ENCODE measurements at regions not wholly inside any gene's neighbourhood (a gene's known extent, or its start where the extent isn't known, plus 50 kb on each side); places are given as distances from the start of the nearest gene placed in this dataset.
"Not testable (repeated sequence)": the region's sequence is repeated elsewhere in the genome, so short reads cannot be mapped to it uniquely, and the experiment has no call there.

DNA sequence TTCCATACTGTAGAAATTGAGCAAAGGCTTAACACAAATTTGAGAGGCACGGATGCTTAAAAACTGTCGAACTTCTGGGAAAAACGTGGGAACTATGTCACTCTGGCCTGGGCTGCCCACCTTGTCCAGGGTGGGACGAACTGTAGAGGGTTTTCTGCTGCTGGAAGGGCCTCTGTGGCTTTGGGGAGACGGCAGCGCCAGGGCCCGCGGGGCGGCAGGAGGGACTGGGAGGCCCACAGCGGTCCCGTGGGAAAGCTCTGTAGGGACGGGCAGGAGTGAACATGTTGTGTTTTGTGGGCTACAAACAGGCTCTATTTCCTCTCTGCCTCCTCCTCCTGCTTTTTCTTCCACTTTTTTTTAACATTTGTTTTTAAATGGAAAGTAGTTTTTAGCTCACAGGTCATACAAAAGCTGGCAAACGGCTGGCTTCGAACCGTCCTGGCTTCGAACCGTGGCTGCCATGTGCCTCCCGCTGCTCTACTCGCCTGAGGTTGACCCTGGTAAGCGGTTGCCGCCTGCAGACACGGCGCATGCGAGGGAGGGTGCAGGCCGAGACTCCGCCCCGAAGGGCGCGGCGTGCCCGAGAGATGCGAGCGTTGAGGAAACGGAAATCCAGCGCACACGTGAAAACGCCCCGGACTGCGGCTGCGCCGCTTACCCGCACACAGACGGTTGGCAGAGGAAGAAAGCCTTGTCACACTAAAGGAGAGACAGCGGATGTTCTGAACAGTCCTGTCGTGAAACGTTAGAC lies 382.3 kb upstream of the ZFP42 start:
- DNase-seq = no peak

DNA sequence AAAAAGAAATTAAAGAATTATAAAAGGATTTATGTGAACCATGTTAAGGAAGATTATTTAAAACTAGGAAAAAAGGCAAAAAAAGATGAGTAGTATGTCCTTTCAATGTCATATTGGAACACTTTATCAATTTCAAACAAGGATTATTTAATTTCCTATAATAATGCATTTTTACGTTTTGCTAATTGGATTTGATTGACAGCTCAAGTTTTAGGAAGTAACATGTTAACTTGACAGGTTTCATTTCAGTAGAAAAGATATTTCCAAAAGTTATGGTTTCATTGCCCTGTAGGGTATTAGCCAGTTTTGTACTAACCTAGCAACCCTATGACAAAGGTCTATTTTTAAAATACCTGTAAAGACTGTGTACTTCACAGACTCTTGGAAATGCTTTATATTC lies 379.6 kb upstream of the ZFP42 start:
- no peak for DNase-seq

DNA sequence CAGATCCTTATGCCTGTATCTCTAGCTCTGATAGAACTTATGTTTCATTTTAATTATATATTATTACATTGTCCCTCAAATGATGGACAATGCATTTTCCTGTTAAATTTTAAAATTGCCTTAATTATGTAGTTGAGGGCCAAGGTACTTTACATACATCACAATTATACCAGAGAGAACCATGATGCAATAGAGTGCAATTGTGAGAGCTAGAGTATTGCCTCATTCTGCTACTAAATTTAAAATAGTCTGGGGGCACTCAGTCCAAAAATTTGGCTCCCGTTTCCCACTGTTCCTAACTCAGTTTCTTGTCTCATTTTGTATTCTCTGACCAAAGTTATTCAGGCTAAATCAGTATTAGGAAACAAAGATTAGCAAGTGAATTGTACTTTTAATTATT lies 378.5 kb upstream of the ZFP42 start:
- DNase-seq = no peak

DNA sequence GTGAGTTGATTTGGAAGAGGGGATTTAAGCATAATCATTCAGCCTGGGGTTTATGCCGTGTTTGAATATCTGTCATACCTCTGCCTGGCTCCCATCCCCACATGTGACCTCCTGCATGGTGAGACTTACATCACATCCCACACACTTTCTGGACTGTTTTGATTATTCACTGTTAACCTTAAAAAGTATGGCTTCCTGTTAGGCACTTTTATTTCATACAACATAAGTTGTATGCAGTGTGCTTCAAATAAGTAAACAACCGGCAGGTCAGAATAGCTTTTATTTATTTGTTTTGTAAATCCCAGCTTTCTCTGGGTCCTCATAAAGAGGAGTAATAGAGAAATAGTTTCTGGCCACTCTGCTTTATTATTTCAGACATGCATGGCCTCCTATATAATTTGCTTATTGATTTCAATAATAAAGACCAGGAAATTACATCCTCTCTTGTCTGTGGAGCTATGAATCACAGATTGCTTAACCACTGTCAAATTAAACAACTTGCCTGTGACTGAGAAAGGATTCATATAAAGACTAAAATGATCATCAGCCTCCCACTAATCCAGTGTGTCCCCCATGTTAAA lies 376.8 kb upstream of the ZFP42 start:
- DNase-seq = no peak

DNA sequence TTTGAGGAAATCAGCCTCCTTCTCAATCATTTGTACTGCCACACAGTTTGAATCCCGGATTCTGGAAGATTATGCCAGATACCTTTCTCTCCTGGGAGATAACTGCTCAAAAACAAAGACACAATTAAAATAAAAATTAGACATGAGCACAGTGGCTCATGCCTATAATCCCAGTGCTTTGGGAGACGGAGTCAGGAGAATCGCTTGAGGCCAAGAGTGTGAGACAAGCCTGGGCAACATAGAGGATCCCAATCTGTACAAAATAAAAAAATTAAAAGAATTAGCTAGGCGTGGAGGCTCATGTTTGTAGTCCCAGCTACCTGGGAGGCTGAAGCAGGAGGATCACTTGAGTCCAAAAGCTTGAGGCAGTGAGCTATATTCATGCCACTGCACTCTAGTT lies 376.3 kb upstream of the ZFP42 start:
- no peak for DNase-seq

DNA sequence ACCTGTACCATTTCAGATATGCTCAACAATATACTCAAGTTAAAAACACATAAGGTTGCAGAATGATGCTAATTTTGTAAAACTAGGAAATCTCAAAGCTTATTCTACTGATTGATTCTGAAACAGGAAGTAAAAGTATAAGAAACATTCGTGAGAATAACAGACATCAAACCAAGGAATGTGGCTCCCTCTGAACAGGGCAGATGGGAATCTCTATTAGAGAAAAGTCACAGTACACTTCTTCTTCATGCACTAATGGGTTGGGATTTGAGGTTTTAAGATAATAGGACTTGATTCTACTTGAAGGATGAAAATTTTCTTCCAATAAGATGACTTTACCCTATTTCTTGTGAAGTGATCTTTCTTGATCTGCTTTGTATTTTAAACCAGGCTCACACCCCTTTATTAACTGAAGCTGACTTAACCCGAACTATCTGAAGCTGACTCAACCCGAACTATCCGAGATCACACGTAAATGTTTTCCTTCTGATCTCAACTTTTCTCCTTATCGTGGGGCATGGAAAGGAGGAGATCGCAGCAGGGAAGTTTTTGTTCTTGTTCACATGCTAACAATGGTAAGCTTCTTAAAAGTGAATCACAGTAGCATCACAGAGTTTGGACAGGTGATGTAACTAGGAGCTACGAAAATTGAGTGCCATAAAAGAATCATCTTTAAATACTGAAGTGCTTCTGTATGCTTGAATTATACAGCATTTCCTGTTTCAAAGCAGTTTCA lies 363.1 kb upstream of the ZFP42 start:
- no peak for DNase-seq

DNA sequence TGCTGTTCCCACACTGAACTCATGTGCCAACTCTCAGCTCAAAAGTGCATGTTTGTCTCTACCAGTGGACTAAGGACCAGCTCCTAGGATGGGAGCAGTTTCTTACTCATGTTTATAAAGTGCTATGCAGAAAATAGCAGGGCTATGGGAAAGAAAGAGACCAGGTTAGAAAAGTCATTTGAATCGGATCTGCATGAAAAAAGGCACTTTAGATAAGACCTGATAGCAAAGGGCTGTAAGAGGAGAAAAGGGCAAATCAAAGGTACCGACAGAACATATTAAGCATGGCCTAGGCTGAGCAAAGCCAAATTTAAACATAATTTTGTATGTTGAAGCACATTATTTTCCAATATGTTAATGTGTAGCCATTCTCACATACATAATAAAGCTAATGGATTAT lies 362.3 kb upstream of the ZFP42 start:
- no peak for DNase-seq

DNA sequence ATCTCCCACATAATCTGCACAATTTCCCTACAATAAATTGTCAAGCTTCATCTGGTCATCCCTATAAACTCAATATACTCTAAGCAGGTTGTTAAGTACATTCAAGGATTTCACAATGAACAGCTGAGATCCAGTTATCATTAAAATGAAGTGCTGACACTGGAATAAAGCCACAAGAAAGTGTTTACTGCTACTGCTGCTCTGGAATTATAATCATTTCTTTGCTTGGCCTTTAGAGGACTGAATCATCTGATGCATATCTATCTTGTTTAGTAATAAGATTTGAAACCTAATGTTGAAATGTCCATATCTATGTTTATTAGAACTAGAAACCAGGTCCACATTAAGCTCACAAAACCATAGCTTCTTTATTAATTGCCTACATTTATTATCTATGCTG lies 338.6 kb upstream of the ZFP42 start:
- DNase-seq = no peak

DNA sequence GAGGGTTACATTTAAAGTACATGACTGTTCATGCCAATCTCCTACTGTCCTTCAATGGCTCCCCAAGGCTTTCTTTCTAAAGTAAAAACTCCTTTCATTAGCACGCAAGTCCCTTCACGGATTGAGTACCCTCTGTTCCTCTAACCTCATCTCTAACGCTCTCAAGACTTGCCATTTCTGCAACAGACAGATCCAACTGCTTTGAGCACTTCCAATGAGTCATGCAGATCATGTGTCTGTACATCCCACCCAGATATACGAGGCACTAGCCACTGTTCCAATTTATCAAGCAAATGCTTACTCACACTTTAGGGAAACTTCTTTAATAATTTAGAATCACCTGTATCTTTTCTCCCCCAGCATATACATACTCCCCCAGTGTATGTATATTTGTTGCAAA lies 332.5 kb upstream of the ZFP42 start:
- no peak for DNase-seq

DNA sequence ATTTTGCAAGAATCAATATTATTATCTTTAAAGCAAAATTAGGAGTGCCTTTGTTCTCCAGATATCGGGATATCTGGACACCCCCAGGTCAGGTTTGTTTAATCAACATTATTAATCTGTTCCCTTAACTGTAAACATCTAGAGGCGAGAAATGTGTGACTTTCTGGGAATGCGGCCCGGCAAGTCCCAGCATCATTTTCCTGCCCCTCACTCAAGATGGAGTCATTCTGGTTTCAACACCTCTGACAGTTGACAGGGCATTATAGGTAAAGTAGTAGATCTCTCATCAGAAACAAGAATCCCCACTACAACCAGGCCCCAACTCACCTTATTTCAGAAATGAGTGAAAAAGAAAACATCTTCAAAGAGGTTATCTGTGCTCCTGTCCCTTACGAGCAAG lies 331.6 kb upstream of the ZFP42 start:
- DNase-seq = no peak

DNA sequence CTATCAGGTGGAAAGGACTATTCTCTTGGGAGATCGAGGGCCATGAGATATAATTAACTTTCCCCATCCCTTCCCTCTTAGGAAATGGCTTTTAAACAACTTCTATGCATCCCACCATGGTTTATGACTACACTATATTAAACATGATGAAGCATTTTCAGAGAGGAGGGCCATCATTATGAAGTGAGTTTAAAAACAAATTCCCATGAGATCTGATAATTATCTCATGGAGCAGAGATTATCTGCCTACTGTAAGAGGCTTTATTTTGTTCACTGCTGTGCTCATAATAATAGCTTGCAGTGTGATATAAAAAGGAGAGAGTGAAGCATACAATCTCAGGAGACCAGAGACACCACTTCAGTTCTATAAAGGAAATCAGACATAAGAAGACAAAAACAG lies 330.5 kb upstream of the ZFP42 start:
- no peak for DNase-seq

DNA sequence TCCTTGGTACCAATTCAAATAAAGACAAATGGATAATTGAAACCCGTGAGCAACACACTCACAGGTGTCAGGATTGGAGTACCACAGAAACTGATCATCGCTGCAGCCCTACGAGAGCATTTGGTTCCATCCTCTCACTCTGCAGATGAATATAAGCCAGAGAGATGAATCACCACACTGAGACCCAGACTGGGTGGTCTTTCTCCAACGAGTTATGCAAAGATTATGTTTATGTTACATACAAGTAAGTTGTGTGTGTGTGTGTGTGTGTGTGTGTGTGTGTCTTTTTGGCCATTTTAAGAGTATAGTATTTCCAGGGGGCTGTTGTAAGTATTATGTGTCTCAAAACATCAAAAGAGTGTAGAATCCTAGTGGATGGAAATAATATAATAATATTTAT lies 329.5 kb upstream of the ZFP42 start:
- DNase-seq = no peak

DNA sequence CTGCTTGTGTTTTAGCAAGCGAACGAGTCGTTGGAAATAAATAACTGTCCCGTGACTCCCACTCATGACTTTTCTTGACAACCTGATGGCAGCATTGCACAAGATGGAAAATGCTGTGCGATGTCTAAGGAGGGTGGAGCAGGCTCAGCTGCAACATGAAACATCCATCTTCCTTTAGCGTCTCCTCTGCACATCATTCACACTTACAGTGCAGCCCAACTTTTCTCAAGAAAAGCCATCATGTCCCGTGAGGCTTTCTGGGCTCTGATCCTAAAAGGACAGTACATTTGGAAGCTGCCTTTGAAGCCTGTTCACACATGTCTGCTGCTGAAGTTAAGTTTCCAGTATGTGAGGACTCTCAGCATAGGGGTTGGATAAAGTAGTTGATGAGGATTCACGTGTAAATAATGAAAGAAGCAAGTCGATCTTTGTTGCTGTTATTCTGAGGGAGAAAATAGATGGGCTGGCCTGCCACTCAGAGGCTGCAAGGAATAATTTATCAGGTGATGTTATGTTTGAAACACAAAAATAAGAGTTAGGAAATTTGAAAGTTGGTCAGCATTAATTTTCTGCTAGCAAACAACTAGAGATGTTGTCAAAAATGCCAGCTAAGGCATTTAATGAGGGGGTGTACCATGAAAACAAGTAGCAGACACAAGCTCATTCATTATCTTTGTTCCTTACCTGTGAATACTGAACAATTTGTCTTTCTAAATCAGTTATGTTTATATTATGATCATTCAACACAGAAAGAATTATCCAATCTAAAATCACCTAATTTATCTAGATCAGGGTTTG lies 328.7 kb upstream of the ZFP42 start:
- DNase-seq = no peak

DNA sequence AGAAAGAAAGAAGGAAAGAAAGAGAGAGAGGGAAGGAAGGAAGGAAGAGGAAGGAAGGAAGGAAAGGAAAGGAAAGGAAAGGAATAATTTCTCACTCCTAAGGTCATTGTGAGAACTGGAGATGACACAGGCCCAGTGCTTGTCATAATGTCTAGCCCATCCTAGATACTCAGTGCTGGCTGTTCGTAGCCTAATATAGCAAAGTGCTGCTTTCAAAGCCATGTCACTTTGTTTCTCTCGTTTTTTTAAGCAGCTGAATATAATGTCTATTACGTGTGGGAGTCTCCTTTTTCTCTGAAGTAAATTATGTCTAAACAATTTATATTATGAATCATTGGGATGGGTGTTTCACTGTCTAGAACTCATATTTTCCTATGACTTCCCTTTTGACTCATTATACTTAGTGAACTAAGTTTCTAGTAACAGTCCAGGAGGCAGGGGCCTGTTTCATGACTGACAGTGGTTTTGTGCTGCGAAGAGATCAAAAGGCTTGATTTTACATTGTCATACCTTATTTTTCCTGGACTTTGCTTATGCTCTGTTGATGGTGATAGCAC lies 327.0 kb upstream of the ZFP42 start:
- no peak for DNase-seq

DNA sequence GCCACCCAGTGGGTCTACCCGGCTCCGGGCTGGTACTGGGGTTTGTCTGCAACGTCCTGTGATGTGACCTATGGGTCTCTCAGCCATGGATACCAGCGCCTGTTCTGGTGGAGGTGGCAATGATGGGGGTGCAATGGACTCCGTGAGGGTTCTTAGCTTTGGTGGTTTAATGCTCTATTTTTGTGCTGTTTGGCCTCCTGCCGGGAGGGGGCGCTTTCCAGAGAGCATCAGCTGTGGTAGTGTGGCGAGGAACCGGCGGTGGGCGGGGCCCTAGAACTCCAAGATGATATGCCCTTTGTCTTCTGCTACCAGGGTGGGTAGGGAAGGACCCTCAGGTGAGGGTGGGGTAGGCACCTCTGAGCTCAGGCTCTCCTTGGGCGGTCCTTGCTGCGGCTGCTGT lies 324.1 kb upstream of the ZFP42 start:
- DNase-seq = not testable (repeated sequence)

DNA sequence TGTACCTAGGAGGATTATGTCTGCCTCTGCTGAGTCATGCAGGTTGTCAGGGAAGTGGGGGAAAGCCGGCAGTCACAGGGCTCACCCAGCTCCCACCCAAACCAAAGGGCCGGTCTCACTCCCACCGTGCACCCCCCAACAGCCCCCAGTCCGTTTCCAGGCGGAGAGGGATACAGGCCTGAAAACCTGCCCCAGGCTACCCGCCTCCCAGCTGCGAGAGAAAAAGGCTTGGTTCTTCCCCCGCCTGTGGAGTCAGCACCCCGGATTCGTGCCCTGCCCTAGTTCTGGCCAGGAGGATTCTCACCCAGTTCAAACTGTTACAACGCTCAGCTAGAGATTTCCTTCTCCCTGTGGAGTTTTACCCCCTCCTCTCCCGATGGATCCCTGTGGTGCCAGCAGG lies 323.6 kb upstream of the ZFP42 start:
- DNase-seq = not testable (repeated sequence)

DNA sequence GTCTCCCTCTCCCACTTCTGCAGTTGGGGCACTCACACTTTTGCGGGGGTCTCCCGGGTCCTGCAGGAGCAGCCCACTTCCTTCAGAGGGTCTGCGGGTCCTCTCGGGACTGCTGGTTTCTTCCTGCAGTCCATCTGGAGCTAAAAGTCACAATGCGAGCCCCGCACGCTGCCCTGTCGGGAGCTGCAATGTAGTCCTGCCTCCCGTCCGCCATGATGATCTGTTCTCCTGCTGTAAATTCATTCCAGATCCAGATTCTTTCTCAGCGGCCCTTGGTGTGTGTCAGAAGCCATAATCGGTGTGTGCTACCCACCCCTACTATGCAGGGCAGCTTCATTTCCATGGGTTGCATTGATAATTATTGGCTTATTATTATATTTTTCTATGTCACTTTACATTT lies 323.0 kb upstream of the ZFP42 start:
- DNase-seq = not testable (repeated sequence)

DNA sequence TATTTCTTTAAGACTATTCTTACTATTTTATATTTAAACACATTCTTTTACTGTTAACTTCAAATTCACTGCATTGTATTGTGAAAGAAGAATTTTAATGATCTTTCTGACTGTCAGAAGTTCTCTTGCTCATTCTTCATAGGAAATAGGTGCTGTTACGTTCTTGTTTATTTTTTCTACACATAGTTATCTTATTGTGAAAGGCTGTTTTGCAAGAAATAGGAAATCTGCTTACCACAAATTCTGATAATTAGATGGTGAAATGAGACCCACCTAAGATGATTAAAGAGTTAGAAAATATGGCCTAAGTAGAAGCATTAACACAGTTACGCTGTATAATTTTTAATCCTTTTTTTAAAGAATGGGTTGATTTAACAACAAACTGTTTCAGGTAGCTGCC lies 316.1 kb upstream of the ZFP42 start:
- DNase-seq = no peak

DNA sequence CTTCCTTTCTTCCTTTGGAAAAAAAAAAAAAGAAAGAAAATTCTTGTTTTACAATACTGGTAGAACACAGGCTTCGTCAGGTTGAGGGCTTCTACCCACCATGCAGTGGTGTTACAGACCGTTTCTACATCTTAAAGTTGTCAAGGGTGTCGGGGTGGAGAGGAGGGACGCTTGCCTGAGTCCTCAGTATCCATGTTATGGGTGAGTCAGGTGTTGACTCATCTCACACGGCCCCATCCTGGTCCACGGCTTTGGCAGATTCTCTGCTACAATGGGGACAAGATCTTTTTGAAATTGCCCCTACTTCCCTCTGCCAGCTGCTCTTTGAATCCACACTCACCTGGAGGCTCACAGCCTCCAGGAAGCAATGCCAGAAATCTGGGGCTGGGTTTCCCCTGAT lies 310.3 kb upstream of the ZFP42 start:
- DNase-seq = no peak

DNA sequence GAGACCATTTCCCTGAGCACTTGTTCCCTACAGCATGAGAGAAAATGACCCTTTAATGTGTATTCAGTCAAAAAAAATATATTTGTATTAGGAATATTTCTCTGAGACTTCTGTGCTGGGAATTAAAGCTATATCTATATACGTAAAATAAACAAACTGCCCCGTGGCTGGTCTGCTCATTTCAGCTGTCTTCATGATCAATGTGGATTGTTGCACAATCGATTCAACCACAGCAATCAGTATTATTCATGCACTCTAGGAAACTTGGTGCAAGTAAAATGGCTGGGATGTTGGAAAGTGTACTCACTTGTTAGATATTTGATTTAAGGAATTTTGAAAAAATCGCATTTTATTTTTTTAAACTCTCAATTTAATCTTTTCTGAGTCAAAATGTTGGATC lies 307.9 kb upstream of the ZFP42 start:
- DNase-seq = no peak

DNA sequence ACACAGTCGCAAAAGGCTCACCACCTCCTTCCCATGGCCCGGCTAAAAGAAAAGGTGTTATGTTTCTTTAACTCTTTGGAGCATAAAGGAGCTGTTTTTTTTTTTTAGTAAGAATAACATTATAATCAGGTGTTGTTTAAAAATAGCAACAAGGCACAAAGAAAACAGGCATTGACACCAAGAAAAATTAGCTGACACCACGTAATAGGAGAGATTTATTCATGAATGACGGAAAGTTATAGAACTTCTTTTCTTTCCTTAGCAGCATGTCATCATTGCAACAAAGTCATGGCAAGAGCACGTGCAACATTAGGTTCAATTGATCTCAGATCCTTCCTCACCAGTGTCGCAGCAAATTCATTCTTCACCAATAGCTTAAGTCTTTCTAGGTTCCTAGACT lies 302.9 kb upstream of the ZFP42 start:
- DNase-seq = no peak

DNA sequence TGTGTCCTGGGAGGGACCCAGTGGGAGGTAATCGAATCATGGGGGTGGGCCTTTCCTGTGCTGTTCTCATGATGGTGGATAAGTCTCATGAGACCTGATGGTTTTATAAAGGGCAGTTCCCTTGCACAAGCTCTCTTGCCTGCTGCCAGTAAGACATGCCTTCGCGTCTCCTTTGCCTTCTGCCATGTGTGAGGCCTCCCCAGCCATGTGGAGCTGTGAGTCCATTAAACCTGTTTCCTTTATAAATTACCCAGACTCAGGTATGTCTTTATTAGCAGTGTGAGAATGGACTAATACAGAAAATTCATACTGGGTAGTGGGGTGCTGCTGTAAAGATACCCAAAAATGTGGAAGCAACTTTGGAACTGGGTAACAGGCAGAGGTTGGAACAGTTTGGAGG lies 300.0 kb upstream of the ZFP42 start:
- not testable (repeated sequence) for DNase-seq

DNA sequence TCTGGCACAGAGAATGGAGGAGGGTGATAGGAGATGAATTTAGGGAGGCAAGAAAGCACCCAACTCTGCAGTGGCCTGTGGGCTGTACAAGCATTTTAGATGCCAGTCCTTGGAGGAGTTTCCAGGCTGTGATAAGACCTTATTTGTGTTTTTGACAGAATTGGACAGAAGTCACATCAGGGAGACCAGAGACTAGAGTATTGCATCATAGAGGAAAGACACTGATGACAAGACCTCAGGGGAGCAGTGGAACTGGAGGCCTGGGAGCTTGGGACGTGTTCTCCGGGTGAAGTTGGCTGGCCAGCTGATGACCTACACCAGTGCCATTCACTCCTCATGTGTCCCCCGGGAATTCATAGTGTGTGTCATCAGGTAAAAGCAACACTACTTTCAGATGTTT lies 284.0 kb upstream of the ZFP42 start:
- DNase-seq = no peak

Data from NCI-H1436 treated with DMSO at 0.1 percent for 48 hours (cell line).